GM12892 (cell line): ENCODE measurements at regions not wholly inside any gene's neighbourhood (a gene's known extent, or its start where the extent isn't known, plus 50 kb on each side); places are given as distances from the start of the nearest gene placed in this dataset.

ENCODE experiments used
- DNase-seq: peaks from one replicate; pipeline ENCODE4 v3.0.0; 2011; ENCODE audit not compliant: insufficient read length
- FAIRE-seq: peaks from 2 replicates; lab custom pipeline; 2011; peaks lifted over from hg19 to GRCh38; lab: Jason Lieb, UNC
- POLR2A ChIP-seq: IDR thresholded peaks from 2 replicates; pipeline ENCODE4 v1.6.1; 2011; ENCODE audit warnings: low read depth, low read length, control low read depth
- POLR2AphosphoS5 ChIP-seq: IDR thresholded peaks from 2 replicates; pipeline ENCODE4 v1.6.1; 2011; ENCODE audit warnings: low read depth, low read length, control low read depth
- TAF1 ChIP-seq: IDR thresholded peaks from 2 replicates; pipeline ENCODE4 v1.6.1; 2011; ENCODE audit warnings: low read depth, mild to moderate bottlenecking, control low read depth, low read length, borderline replicate concordance

GRCh38 chr17:34090593-34090992 is 164.5 kb upstream of the CCL2 start:
- no peak for FAIRE-seq
- TF ChIP-seq TAF1 (no peak), POLR2AphosphoS5 (no peak), POLR2A (no peak)
- DNase-seq, result no peak

DNA sequence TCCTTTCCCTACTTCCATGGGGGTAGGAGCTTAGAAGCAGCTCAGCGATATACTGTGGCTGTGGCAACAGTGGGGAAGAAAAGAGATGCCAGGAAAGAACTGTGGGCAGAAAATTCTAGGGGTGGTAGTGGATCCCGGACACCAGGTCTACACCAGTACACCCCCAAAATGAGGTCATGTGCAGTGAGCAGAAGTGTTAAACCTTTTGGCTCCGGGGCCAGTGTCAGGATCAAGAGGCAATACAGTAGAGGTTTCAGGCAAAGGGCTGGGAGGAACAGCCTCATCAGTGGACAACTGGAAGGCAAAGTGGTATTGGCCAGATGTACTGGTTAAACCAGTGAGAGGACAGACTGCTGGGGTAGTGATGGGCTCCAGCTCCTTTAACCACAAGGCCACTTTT is 163.1 kb upstream of the CCL2 start:
- DNase-seq, result no peak
- no peak for FAIRE-seq

GRCh38 chr17:34095106-34095505 is 160.0 kb upstream of the CCL2 start:
- FAIRE-seq (no peak), DNase-seq (no peak)
- TF ChIP-seq POLR2AphosphoS5 (no peak), POLR2A (no peak), TAF1 (no peak)

More for the DNA sequence above, 163.1 kb upstream of the CCL2 start:
- TF ChIP-seq POLR2AphosphoS5 (no peak), TAF1 (no peak), POLR2A (no peak)

DNA sequence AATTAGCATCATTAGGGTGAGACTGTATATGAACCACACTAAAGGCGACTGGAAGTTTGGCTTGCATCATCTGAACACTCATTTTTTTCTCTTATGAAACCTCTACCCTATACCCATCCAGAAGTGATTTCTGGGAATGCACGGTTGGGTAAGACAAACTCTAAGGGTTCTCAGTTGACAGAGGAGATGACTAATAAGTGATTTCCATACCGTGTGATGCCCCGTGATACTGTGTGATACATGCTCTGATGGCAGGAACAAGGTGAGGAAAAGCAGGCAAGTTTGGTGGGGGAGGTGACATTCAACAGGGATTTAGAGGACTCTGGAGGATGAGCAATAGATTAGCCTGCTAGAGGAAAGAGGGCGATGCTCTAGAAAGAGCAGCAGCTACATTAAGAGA is 156.4 kb upstream of the CCL2 start:
- no peak for FAIRE-seq
- DNase-seq, result no peak
- no peak for TF ChIP-seq TAF1
- no peak for TF ChIP-seq POLR2A
- no peak for TF ChIP-seq POLR2AphosphoS5

- no peak for TF ChIP-seq POLR2A
- TF ChIP-seq TAF1, result no peak
- FAIRE-seq, result no peak
- DNase-seq, result no peak
These were observed 155.1 kb upstream of the CCL2 start for GRCh38 chr17:34099859-34100515.

DNA sequence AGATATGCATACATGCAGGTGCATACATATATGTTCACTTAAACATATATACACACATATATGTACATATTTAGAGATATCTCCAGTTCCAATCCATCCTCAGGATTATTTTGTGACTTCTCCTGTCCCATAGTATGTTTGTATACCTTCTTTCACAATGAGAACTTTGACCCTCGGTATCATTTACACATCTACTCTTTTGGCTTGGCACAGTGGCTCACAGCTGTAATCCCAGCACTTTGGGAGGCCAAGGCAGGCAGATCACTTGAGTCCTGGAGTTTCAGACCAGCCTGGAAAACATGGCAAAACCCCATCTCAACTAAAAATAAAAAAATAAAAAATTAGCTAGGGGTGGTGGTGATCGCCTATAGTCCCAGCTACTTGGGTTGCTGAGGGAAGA is 148.1 kb upstream of the CCL2 start:
- FAIRE-seq (no peak), DNase-seq (no peak)
- no peak for TF ChIP-seq TAF1
- TF ChIP-seq POLR2AphosphoS5, result no peak
- TF ChIP-seq POLR2A, result no peak

GRCh38 chr17:34110315-34110714 is 144.8 kb upstream of the CCL2 start:
- FAIRE-seq, result no peak
- TF ChIP-seq POLR2AphosphoS5, result no peak
- TF ChIP-seq POLR2A, result no peak
- TF ChIP-seq TAF1, result no peak
- DNase-seq, result no peak

- no peak for TF ChIP-seq POLR2A
- TF ChIP-seq TAF1, result no peak
- no peak for TF ChIP-seq POLR2AphosphoS5
- FAIRE-seq, result no peak
- no peak for DNase-seq
These were observed 142.0 kb upstream of the CCL2 start for GRCh38 chr17:34113089-34113488.

GRCh38 chr17:34114174-34114573 is 140.9 kb upstream of the CCL2 start:
- DNase-seq (no peak), FAIRE-seq (no peak)

DNA sequence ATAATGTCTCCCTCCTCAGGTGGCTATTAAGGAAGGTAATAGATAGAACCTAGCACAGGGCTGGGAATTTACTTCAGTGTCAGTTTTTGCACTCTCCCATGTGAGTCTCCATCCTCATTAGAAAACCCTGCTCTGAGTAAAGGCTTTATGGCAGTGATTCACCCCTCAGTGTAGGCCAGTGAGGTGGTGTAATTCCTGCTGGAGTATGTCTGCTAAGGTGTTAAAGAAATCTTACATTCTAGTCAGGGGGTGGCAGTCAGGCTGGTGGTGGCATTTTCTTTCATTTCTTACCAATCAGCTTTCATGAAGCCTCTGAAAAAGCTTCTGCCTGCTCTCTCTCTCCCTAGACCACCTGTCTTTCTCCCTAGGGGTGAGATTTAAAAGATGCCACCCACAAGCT is 138.8 kb upstream of the CCL2 start:
- DNase-seq, result no peak
- FAIRE-seq, result no peak
- TF ChIP-seq TAF1, result no peak

More at GRCh38 chr17:34114174-34114573, 140.9 kb upstream of the CCL2 start:
- TF ChIP-seq POLR2A (no peak), TAF1 (no peak), POLR2AphosphoS5 (no peak)

DNA sequence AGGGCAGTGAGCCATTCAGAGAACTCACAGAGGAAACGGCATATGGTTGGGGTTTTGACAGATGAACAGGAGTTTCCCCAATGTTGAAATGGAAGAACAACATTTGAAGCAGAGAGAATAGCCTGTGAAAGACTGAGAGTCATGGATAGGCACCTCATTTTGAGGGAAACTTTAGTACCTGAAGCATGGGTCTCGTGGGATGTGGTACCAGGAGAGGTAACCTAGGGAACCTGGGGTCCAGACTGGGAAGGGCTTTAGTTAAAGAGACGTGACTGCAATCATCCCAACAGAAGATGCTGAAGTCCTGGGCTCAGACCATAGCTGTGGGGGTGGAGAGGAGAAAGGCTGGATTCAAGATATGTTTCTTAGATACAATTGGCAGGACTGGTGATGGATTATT is 137.8 kb upstream of the CCL2 start:
- FAIRE-seq (no peak), DNase-seq (no peak)
- TF ChIP-seq TAF1 (no peak), POLR2A (no peak), POLR2AphosphoS5 (no peak)

GRCh38 chr17:34117811-34118210 is 137.3 kb upstream of the CCL2 start:
- TF ChIP-seq TAF1 (no peak), POLR2A (no peak), POLR2AphosphoS5 (no peak)
- FAIRE-seq (no peak), DNase-seq (no peak)

GRCh38 chr17:34118564-34118963 is 136.5 kb upstream of the CCL2 start:
- TF ChIP-seq POLR2AphosphoS5, result no peak
- TF ChIP-seq POLR2A, result no peak
- TF ChIP-seq TAF1, result no peak
- FAIRE-seq, result no peak

DNA sequence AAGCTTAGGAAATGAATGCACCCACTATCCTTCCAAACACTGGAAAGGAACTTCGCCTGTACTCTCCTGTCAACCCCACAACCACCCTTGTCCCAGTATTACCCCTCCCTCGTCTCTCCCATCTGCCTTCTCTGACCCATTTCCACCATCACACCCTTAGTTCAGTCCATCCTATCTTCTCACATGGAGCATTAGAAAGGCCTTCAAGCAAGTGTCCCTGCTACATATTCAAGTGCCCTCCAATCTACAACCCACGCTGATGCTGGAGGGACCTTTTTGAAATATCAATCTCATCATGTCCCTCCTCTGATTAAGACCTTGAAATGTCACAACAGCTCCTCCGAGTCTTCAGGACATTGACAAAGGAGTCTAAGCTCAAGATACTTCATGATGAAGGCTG is 133.8 kb upstream of the CCL2 start:
- FAIRE-seq, result no peak
- DNase-seq, result no peak
- TF ChIP-seq POLR2AphosphoS5 (no peak), TAF1 (no peak), POLR2A (no peak)

More at GRCh38 chr17:34118564-34118963, 136.5 kb upstream of the CCL2 start:
- DNase-seq, result no peak
